GM18870 (cell line): ENCODE measurements at regions not wholly inside any gene's neighbourhood (a gene's known extent, or its start where the extent isn't known, plus 50 kb on each side); places are given as distances from the start of the nearest gene placed in this dataset.
"Not testable (repeated sequence)": the region's sequence is repeated elsewhere in the genome, so short reads cannot be mapped to it uniquely, and the experiment has no call there.

Source experiments
- ATAC-seq: cut with Tn5 transposase; IDR thresholded peaks from one replicate; pipeline ENCODE4 v1.9.1; 2021; ENCODE audit warnings: moderate library complexity; ENCODE audit not compliant: unreplicated experiment

GRCh38 chrX:125673758-125674157, 354.1 kb downstream of the TEX13C start:
- ATAC-seq, result no peak

- no peak for ATAC-seq
Observed at GRCh38 chrX:125678258-125678657, 358.6 kb downstream of the TEX13C start.

GRCh38 chrX:125680366-125680765, 360.7 kb downstream of the TEX13C start:
- ATAC-seq, result no peak

- ATAC-seq, result peak; percentile 36
Observed at GRCh38 chrX:125681058-125681457, 361.4 kb downstream of the TEX13C start.

GRCh38 chrX:125681507-125681906, 361.8 kb downstream of the TEX13C start:
- peak; percentile 84 for ATAC-seq

GRCh38 chrX:125690522-125690921, 370.9 kb downstream of the TEX13C start:
- ATAC-seq, result not testable (repeated sequence)

GRCh38 chrX:125694171-125694570, 374.5 kb downstream of the TEX13C start:
- no peak for ATAC-seq

GRCh38 chrX:125709074-125709473, 389.4 kb downstream of the TEX13C start:
- ATAC-seq, result no peak

- no peak for ATAC-seq
Observed at GRCh38 chrX:125709532-125709931, 389.9 kb downstream of the TEX13C start.

- no peak for ATAC-seq
Observed at GRCh38 chrX:125710403-125711062, 390.9 kb downstream of the TEX13C start.

GRCh38 chrX:125711103-125711502, 391.4 kb downstream of the TEX13C start:
- no peak for ATAC-seq

- no peak for ATAC-seq
Observed at GRCh38 chrX:125713633-125714032, 394.0 kb downstream of the TEX13C start.

GRCh38 chrX:125727117-125727516, 407.4 kb downstream of the TEX13C start:
- no peak for ATAC-seq

GRCh38 chrX:125736008-125736729, 416.5 kb downstream of the TEX13C start:
- ATAC-seq, result no peak

GRCh38 chrX:125742811-125743210, 423.1 kb downstream of the TEX13C start:
- peak; percentile 56 for ATAC-seq

- no peak for ATAC-seq
Observed at GRCh38 chrX:125744914-125745313, 421.2 kb downstream of the DCAF12L2 start.

GRCh38 chrX:125757794-125758564, 408.1 kb downstream of the DCAF12L2 start:
- no peak for ATAC-seq

GRCh38 chrX:125758819-125759218, 407.3 kb downstream of the DCAF12L2 start:
- no peak for ATAC-seq

- no peak for ATAC-seq
Observed at GRCh38 chrX:125762954-125763353, 403.1 kb downstream of the DCAF12L2 start.

- ATAC-seq, result no peak
Observed at GRCh38 chrX:125765347-125765746, 400.7 kb downstream of the DCAF12L2 start.

GRCh38 chrX:125769628-125770027, 396.5 kb downstream of the DCAF12L2 start:
- ATAC-seq, result no peak

- ATAC-seq, result no peak
Observed at GRCh38 chrX:125778261-125778660, 387.8 kb downstream of the DCAF12L2 start.
